Stimulated activated memory B cell treated with anti-CD40 and anti-IgM and Interleukin-4, amounts not matched to agents 10 μg/mL and 1 μg/mL and 100 μg/mL, for 72 hours (primary cell): ENCODE measurements at regions not wholly inside any gene's neighbourhood (a gene's known extent, or its start where the extent isn't known, plus 50 kb on each side); places are given as distances from the start of the nearest gene placed in this dataset.

ENCODE experiments used
- ATAC-seq: fragments of 150-1000 bp; cut with Tn5 transposase; 2 replicates; pipeline ENCODE4 v1.10.0; 2021
- H3K27ac Mint-ChIP-seq: one replicate; pipeline ENCODE4 v1.8.0; 2022; ENCODE audit warnings: mild to moderate bottlenecking, mixed read lengths
- H3K27me3 Mint-ChIP-seq: one replicate; pipeline ENCODE4 v1.8.0; 2022; ENCODE audit warnings: mixed read lengths
- H3K36me3 Mint-ChIP-seq: one replicate; pipeline ENCODE4 v1.8.0; 2022; ENCODE audit warnings: mixed read lengths
- H3K4me1 Mint-ChIP-seq: one replicate; pipeline ENCODE4 v1.8.0; 2022; ENCODE audit warnings: mixed read lengths
- H3K4me3 Mint-ChIP-seq: one replicate; pipeline ENCODE4 v1.8.0; 2022; ENCODE audit warnings: mild to moderate bottlenecking, moderate library complexity, mixed read lengths
- H3K9me3 Mint-ChIP-seq: one replicate; pipeline ENCODE4 v1.8.0; 2022; ENCODE audit warnings: mixed read lengths

DNA sequence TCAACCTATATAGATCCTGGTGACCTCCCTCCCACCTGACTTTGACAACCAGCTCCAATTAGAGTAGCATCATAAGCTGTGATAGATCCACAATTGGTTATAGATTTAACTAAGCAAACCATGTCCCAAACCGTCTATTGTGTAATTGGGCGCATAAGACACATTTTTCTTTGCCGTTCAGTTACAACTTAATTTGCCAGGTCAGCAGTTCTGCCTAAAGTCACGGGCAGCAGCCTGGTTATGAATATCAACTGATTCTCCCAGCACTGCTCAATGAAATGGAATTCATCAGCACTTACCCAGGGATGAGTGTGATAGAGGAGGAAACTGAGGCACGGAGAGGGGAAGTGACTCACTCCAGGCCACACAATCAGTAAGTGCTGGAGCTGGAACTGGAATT, 73.4 kb downstream of the KLHDC7A start:
- Mint-ChIP-seq H3K4me1 (peaks cover 12% of the 10 kb centered on the region), H3K27me3 (peaks cover 83% of the 10 kb centered on the region), H3K27ac (no peak overlapping the region), H3K4me3 (no peak overlapping the region), H3K36me3 (no peaks in the 10 kb centered on the region), H3K9me3 (no peaks in the 10 kb centered on the region)
- no peak for ATAC-seq

GRCh38 chr1:18554597-18554996, 73.9 kb downstream of the KLHDC7A start:
- H3K4me3 Mint-ChIP-seq: no peak overlapping the region
- no peaks in the 10 kb centered on the region for H3K9me3 Mint-ChIP-seq
- H3K27me3 Mint-ChIP-seq: peaks cover 84% of the 10 kb centered on the region
- ATAC-seq: no peak
- no peak overlapping the region for H3K27ac Mint-ChIP-seq
- H3K36me3 Mint-ChIP-seq: no peaks in the 10 kb centered on the region
- H3K4me1 Mint-ChIP-seq: peaks cover 12% of the 10 kb centered on the region

- Mint-ChIP-seq H3K4me1 (peaks cover 12% of the 10 kb centered on the region), H3K4me3 (no peak overlapping the region), H3K27me3 (peaks cover 79% of the 10 kb centered on the region), H3K9me3 (no peaks in the 10 kb centered on the region), H3K27ac (no peak overlapping the region), H3K36me3 (no peaks in the 10 kb centered on the region)
- ATAC-seq: no peak
Measured at GRCh38 chr1:18555036-18555435, 74.3 kb downstream of the KLHDC7A start.

GRCh38 chr1:18556364-18556763, 74.3 kb upstream of the PAX7 start:
- no peak overlapping the region for H3K27ac Mint-ChIP-seq
- H3K27me3 Mint-ChIP-seq: peaks cover 75% of the 10 kb centered on the region
- ATAC-seq: no peak
- no peak overlapping the region for H3K4me3 Mint-ChIP-seq
- H3K4me1 Mint-ChIP-seq: peaks cover 12% of the 10 kb centered on the region
- no peaks in the 10 kb centered on the region for H3K36me3 Mint-ChIP-seq
- H3K9me3 Mint-ChIP-seq: no peaks in the 10 kb centered on the region

GRCh38 chr1:18557621-18558465, 72.8 kb upstream of the PAX7 start:
- H3K4me3 Mint-ChIP-seq: no peak overlapping the region

GRCh38 chr1:18560692-18561091, 70.0 kb upstream of the PAX7 start:
- no peak for ATAC-seq
- no peak overlapping the region for H3K4me3 Mint-ChIP-seq
- no peaks in the 10 kb centered on the region for H3K9me3 Mint-ChIP-seq
- H3K27ac Mint-ChIP-seq: no peak overlapping the region
- H3K4me1 Mint-ChIP-seq: peaks cover 12% of the 10 kb centered on the region
- H3K27me3 Mint-ChIP-seq: peaks cover 63% of the 10 kb centered on the region
- no peaks in the 10 kb centered on the region for H3K36me3 Mint-ChIP-seq

More at GRCh38 chr1:18557621-18558465, 72.8 kb upstream of the PAX7 start:
- Mint-ChIP-seq H3K27ac (no peak overlapping the region), H3K9me3 (no peaks in the 10 kb centered on the region), H3K4me1 (peaks cover 12% of the 10 kb centered on the region), H3K36me3 (no peaks in the 10 kb centered on the region), H3K27me3 (peaks cover 78% of the 10 kb centered on the region)
- ATAC-seq: peak; percentile 31

GRCh38 chr1:18561967-18562366, 68.7 kb upstream of the PAX7 start:
- ATAC-seq: no peak
- Mint-ChIP-seq H3K27ac (no peak overlapping the region), H3K4me1 (peaks cover 12% of the 10 kb centered on the region), H3K36me3 (no peaks in the 10 kb centered on the region), H3K4me3 (no peak overlapping the region), H3K9me3 (no peaks in the 10 kb centered on the region), H3K27me3 (peaks cover 52% of the 10 kb centered on the region)

DNA sequence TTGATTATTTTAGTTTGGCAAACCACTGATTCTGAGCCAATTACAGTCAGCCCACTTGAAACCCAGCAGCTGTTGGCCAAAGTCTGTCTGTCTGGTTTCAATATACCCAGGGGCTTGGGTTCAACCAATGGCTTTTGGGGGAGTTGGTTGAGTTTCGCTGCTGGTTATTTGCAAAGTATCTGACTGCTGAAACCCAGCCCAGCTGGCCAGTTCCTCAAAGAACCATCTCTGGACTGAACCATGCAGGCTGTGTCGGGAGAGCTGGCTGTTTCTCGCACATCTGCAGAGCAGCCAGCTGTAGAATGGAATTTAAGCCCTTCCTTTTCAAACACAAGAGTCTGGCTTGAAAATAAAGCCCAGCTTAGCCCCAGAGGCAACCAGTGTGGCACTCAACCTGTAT, 66.0 kb upstream of the PAX7 start:
- no peaks in the 10 kb centered on the region for H3K36me3 Mint-ChIP-seq

DNA sequence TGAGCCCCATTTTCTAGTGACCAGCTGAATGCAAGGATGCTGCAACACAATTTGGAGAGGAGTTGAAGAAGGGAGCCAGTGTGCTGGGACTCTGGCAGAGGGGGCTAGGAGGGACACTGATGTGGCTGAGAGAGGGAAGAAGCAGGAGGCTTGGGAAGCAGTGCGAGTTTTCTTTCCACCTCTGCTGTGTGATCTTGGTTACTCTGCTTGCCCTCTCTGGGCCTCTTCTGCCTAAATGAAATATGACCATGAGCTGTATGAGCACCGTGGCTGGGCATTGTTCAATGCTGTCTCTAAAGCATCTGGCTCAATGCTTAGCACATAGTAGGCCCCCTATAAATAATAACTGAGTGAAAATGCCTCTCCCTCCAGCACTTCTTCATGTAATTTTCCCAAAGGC, 65.3 kb upstream of the PAX7 start:
- Mint-ChIP-seq H3K4me1 (no peaks in the 10 kb centered on the region), H3K9me3 (peaks cover 6% of the 10 kb centered on the region), H3K36me3 (no peaks in the 10 kb centered on the region), H3K27me3 (peaks cover 42% of the 10 kb centered on the region), H3K4me3 (no peak overlapping the region), H3K27ac (no peak overlapping the region)
- no peak for ATAC-seq

More for the DNA sequence above, 66.0 kb upstream of the PAX7 start:
- Mint-ChIP-seq H3K27me3 (peaks cover 35% of the 10 kb centered on the region), H3K4me3 (no peak overlapping the region), H3K9me3 (peaks cover 6% of the 10 kb centered on the region), H3K27ac (no peak overlapping the region), H3K4me1 (no peaks in the 10 kb centered on the region)
- ATAC-seq: no peak

DNA sequence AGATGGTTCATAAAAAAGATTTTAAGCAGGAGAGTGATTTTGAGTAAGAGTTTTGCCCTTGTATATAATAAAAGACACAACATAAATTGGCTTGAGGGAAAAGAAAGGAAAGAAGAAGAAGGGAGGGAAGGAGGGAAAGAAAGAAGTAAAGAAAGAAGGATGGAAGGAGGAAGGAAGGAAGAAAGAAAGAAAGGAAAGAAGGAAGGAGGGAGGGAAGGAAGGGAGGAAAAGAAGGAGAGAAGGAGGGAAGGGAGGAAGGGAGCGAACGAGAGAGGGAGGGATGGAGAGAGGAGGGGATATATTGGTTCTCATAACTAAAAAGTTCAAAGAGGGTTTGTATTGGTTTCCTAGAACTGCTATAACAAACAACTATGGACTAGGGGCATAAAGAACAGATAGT, 62.2 kb upstream of the PAX7 start:
- Mint-ChIP-seq H3K27me3 (peaks cover 26% of the 10 kb centered on the region), H3K36me3 (no peaks in the 10 kb centered on the region), H3K9me3 (peaks cover 6% of the 10 kb centered on the region), H3K4me3 (no peak overlapping the region), H3K4me1 (peaks cover 15% of the 10 kb centered on the region), H3K27ac (no peak overlapping the region)
- no peak for ATAC-seq

- peaks cover 19% of the 10 kb centered on the region for H3K4me1 Mint-ChIP-seq
- peaks cover 26% of the 10 kb centered on the region for H3K27me3 Mint-ChIP-seq
- no peak overlapping the region for H3K27ac Mint-ChIP-seq
- peaks cover 6% of the 10 kb centered on the region for H3K9me3 Mint-ChIP-seq
- no peak overlapping the region for H3K4me3 Mint-ChIP-seq
- H3K36me3 Mint-ChIP-seq: no peaks in the 10 kb centered on the region
- ATAC-seq: no peak
Measured at GRCh38 chr1:18569251-18569650, 61.4 kb upstream of the PAX7 start.

DNA sequence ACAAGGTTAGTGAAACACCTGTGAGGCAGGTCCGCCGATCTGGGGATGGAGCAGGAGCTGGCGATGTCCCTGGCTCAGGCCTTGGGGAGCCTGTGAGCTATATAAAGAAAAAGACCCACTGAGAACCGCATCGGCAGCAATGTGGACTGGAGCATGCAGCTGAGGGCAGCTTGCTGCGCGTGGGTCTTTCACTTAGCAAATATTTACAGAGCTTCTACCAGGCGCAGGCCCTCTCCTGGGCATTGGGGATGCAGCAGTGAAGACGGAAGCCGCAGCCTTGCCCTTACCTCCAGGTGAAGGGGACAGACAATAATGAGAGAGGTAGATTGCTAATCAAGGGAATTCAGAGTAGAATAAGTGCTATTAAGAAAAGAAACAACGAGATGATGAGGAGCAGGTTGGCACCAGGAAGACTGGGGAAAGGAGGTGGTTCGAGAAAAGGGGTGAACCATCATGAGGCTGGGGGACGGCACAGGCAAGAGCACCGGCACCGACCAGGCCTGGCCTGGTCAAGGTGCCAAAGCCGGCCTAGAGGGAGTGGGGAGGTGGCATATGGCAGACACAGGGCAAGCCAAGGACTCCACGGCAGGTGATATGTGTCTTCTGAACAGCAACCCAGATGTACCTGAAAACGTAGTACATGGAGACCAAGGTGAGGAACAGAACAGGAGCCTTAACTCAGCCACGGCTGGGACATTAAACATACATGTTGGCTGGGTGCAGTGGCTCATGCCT, 60.7 kb upstream of the PAX7 start:
- no peak for ATAC-seq
- H3K27me3 Mint-ChIP-seq: peaks cover 24% of the 10 kb centered on the region
- no peak overlapping the region for H3K4me3 Mint-ChIP-seq
- no peak overlapping the region for H3K27ac Mint-ChIP-seq
- H3K9me3 Mint-ChIP-seq: peaks cover 6% of the 10 kb centered on the region
- no peaks in the 10 kb centered on the region for H3K36me3 Mint-ChIP-seq
- H3K4me1 Mint-ChIP-seq: peaks cover 19% of the 10 kb centered on the region

- H3K36me3 Mint-ChIP-seq: no peaks in the 10 kb centered on the region
- ATAC-seq: no peak
- H3K27me3 Mint-ChIP-seq: peaks cover 24% of the 10 kb centered on the region
- no peak overlapping the region for H3K27ac Mint-ChIP-seq
- H3K4me3 Mint-ChIP-seq: no peak overlapping the region
- peaks cover 6% of the 10 kb centered on the region for H3K9me3 Mint-ChIP-seq
- peaks cover 19% of the 10 kb centered on the region for H3K4me1 Mint-ChIP-seq
Measured at GRCh38 chr1:18571275-18571674, 59.4 kb upstream of the PAX7 start.

GRCh38 chr1:18572022-18572880, 58.4 kb upstream of the PAX7 start:
- peaks cover 6% of the 10 kb centered on the region for H3K9me3 Mint-ChIP-seq
- ATAC-seq: no peak
- no peaks in the 10 kb centered on the region for H3K36me3 Mint-ChIP-seq
- H3K4me1 Mint-ChIP-seq: peaks cover 19% of the 10 kb centered on the region
- H3K4me3 Mint-ChIP-seq: no peak overlapping the region
- no peak overlapping the region for H3K27ac Mint-ChIP-seq
- H3K27me3 Mint-ChIP-seq: peaks cover 32% of the 10 kb centered on the region

DNA sequence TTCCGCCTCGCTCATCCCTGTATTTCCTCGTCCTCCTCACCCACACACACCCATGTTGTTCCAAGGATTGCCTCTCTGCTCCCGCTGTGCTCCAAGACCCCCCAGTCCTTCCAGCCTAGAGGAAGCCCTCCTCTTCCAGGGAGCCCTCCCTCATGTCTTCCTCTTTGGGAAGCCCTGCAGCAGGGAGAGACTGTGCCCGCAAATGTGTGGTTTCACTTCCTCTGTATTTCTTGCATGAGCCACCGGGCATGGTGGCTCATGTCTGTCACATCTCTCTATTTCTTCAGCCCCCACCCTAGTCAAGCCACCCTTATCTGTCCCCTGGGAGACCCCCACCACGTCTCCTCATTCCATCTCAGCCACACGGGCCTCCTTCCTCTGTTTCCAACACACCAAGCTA, 57.5 kb upstream of the PAX7 start:
- no peak for ATAC-seq
- H3K27me3 Mint-ChIP-seq: peaks cover 38% of the 10 kb centered on the region
- H3K4me3 Mint-ChIP-seq: no peak overlapping the region
- H3K9me3 Mint-ChIP-seq: peaks cover 4% of the 10 kb centered on the region
- peaks cover 19% of the 10 kb centered on the region for H3K4me1 Mint-ChIP-seq
- H3K36me3 Mint-ChIP-seq: no peaks in the 10 kb centered on the region
- no peak overlapping the region for H3K27ac Mint-ChIP-seq
